Endothelial cell of umbilical vein (primary cell): ENCODE measurements at regions not wholly inside any gene's neighbourhood (a gene's known extent, or its start where the extent isn't known, plus 50 kb on each side); places are given as distances from the start of the nearest gene placed in this dataset.

Experiments used
- BruUV-seq: library from RNA; stranded (reverse); fragments of 400-500 nt; replicated peaks from 2 replicates; lab custom pipeline; 2021; lab: Mats Ljungman, UMichigan
- CTCF ChIA-PET: fragments of 300-600, 350-600 bp; sonication (Branson Sonifier 250); formaldehyde crosslinking; loops from one replicate; lab custom pipeline; 2021; ENCODE audit warnings: antibody characterized with exemption, inconsistent platforms; lab: Charles Lee
- POLR2A ChIA-PET: fragments of 300-600, 350-600 bp; sonication (Branson Sonifier 250); formaldehyde crosslinking; loops from one replicate; lab custom pipeline; 2021; ENCODE audit warnings: antibody characterized with exemption, inconsistent platforms; lab: Charles Lee
- DNase-seq: peaks from one replicate; pipeline ENCODE4 v3.0.0-alpha.2; 2011; ENCODE audit warnings: low read depth, low spot score
- FAIRE-seq: peaks from 2 replicates; lab custom pipeline; 2011; peaks lifted over from hg19 to GRCh38; lab: Jason Lieb, UNC
- H2AFZ ChIP-seq: 2 replicates; pipeline ENCODE4 v1.6.0; 2012; ENCODE audit warnings: low read depth, low read length, control low read depth, inconsistent platforms
- H3K27ac ChIP-seq: 2 replicates; pipeline ENCODE4 v1.5.1; 2011; ENCODE audit warnings: low read depth, mild to moderate bottlenecking, control low read depth, low read length, moderate library complexity; ENCODE audit not compliant: insufficient read depth
- H3K27me3 ChIP-seq, 2 experiments: 2 replicates each; pipeline versions ENCODE4 v1.6.0 to v1.6.1; 2011; ENCODE audit warnings: low read length in 2 of 2, mixed read lengths in 1 of 2; ENCODE audit not compliant: control insufficient read depth in 2 of 2, insufficient read depth in 2 of 2
- H3K36me3 ChIP-seq, 2 experiments: 2 replicates in 1 of 2; 3 replicates in 1 of 2; pipeline ENCODE4 v1.5.1; 2011; ENCODE audit warnings: low read length in 2 of 2, mild to moderate bottlenecking in 1 of 2, moderate library complexity in 1 of 2; ENCODE audit not compliant: control insufficient read depth in 2 of 2, insufficient read depth in 2 of 2; ENCODE audit errors: extremely low read depth in 1 of 2
- H3K4me1 ChIP-seq: 3 replicates; pipeline ENCODE4 v1.5.1; 2011; ENCODE audit warnings: mild to moderate bottlenecking, low read length; ENCODE audit not compliant: control insufficient read depth, insufficient read depth; ENCODE audit errors: extremely low read depth
- H3K4me2 ChIP-seq: 2 replicates; pipeline ENCODE4 v1.6.1; 2011; ENCODE audit warnings: low read length, control low read depth, mixed read lengths; ENCODE audit not compliant: insufficient read depth
- H3K4me3 ChIP-seq, 3 experiments: fragments of 200-600 bp in 1 of 3; sonication (generic), shearing (Covaris generic) in 1 of 3; replicated peaks in 1 of 3; 2 replicates each; pipeline ENCODE4 v1.5.1; 2011 to 2016; ENCODE audit warnings: control low read depth in 3 of 3, low read length in 3 of 3, mild to moderate bottlenecking in 2 of 3, inconsistent platforms in 1 of 3, low read depth in 1 of 3, moderate library complexity in 1 of 3; ENCODE audit not compliant: insufficient read depth in 1 of 3
- H3K79me2 ChIP-seq: 2 replicates; pipeline ENCODE4 v1.6.0; 2012; ENCODE audit warnings: low read length, inconsistent platforms; ENCODE audit not compliant: control insufficient read depth, insufficient read depth
- H3K9ac ChIP-seq: replicated peaks from 2 replicates; pipeline ENCODE3; 2011; ENCODE audit warnings: low read length, control low read depth; ENCODE audit not compliant: insufficient read depth; ENCODE audit errors: extremely low read depth
- H3K9me1 ChIP-seq: replicated peaks from 3 replicates; pipeline ENCODE4 v1.6.0; 2011; ENCODE audit warnings: mild to moderate bottlenecking, low read length; ENCODE audit not compliant: control insufficient read depth, insufficient read depth; ENCODE audit errors: extremely low read depth
- H3K9me3 ChIP-seq: replicated peaks from 2 replicates; pipeline ENCODE4 v1.5.1; 2012; ENCODE audit warnings: low read length, inconsistent platforms; ENCODE audit not compliant: control insufficient read depth, insufficient read depth
- H4K20me1 ChIP-seq: replicated peaks from 2 replicates; pipeline ENCODE3; 2011; ENCODE audit warnings: mild to moderate bottlenecking, low read length; ENCODE audit not compliant: control insufficient read depth, insufficient read depth; ENCODE audit errors: extremely low read depth
- CTCF ChIP-seq, 2 donors: IDR thresholded peaks; 1 replicate in 1 of 2; 2 replicates in 1 of 2; pipeline ENCODE4 v1.5.1; 2011; ENCODE audit warnings: low read length in 2 of 2, mild to moderate bottlenecking in 2 of 2, moderate library complexity in 2 of 2, control low read depth in 1 of 2, inconsistent platforms in 1 of 2, low read depth in 1 of 2; ENCODE audit not compliant: insufficient read depth in 1 of 2; ENCODE audit errors: extremely low read depth in 1 of 2
- EZH2 ChIP-seq: IDR thresholded peaks from 2 replicates; pipeline ENCODE4 v1.6.1; 2012; ENCODE audit warnings: borderline replicate concordance, low read depth, mild to moderate bottlenecking, moderate library complexity, low read length, inconsistent platforms; ENCODE audit not compliant: severe bottlenecking
- FOS ChIP-seq: IDR thresholded peaks from 2 replicates; pipeline ENCODE4 v1.6.1; 2011; ENCODE audit warnings: mild to moderate bottlenecking, low read length, moderate library complexity, borderline replicate concordance; ENCODE audit not compliant: insufficient read depth
- GATA2 ChIP-seq: IDR thresholded peaks from 2 replicates; pipeline ENCODE4 v1.7.0; 2011; ENCODE audit warnings: low read depth, mild to moderate bottlenecking, moderate library complexity, mixed read lengths, low read length; ENCODE audit not compliant: insufficient read length, insufficient read depth
- JUN ChIP-seq: IDR thresholded peaks from 2 replicates; pipeline ENCODE4 v1.6.1; 2011; ENCODE audit warnings: borderline replicate concordance, low read depth; ENCODE audit not compliant: insufficient read length, insufficient read depth
- MAX ChIP-seq: IDR thresholded peaks from 2 replicates; pipeline ENCODE4 v1.6.1; 2011; ENCODE audit not compliant: insufficient read depth, insufficient read length
- MYC ChIP-seq: IDR thresholded peaks from one replicate; pipeline ENCODE4 v1.6.1; 2011; ENCODE audit warnings: mild to moderate bottlenecking, low read depth, low read length
- POLR2A ChIP-seq: IDR thresholded peaks from 2 replicates; pipeline ENCODE4 v1.6.1; 2012; ENCODE audit warnings: low read depth, mild to moderate bottlenecking, control low read depth, low read length
- POLR2AphosphoS5 ChIP-seq: IDR thresholded peaks from 2 replicates; pipeline ENCODE4 v1.6.1; 2012; ENCODE audit warnings: low read depth, mild to moderate bottlenecking, control low read depth, low read length, moderate library complexity; ENCODE audit not compliant: insufficient read depth
- dilution Hi-C: fragments of 300-500 bp; cut with MboI; formaldehyde crosslinking; loops from one replicate; pipeline ENCODE4 v1.15.0; 2019; ENCODE audit warnings: low sequenced_read_pairs; ENCODE audit not compliant: extremely low pct_ligation_motif_present
- intact Hi-C: fragments of 100-400 bp; cut with micrococcal nuclease; formaldehyde crosslinking; loops from one replicate; pipeline ENCODE4 v1.10.0; 2022

- no peak for TF ChIP-seq GATA2
- TF ChIP-seq MYC = no peak
- TF ChIP-seq CTCF (IDR thresholded peaks at IDR 0.05; ENCODE audit: extremely low read depth in 1 of 2, insufficient read depth in 1 of 2, low read depth in 1 of 2, low read length in 2 of 2) = no peak
- TF ChIP-seq JUN = no peak
- TF ChIP-seq POLR2A = no peak
- TF ChIP-seq EZH2 = no peak
- TF ChIP-seq FOS = no peak
- TF ChIP-seq MAX = no peak
- no peak for TF ChIP-seq POLR2AphosphoS5
- no peaks in the 10 kb centered on the region for H3K27me3 ChIP-seq
- no peaks in the 10 kb centered on the region for H3K79me2 ChIP-seq
- FAIRE-seq (no peak), DNase-seq (no peak)
- H3K4me3 ChIP-seq = no peak overlapping the region
- no peak overlapping the region for H3K27ac ChIP-seq
- dilution Hi-C loops = no loop called here
- H3K4me2 ChIP-seq = no peak overlapping the region
- H3K36me3 ChIP-seq = no peaks in the 10 kb centered on the region
- intact Hi-C loops = no loop called here
- no TSS peak for BruUV-seq
- H3K9ac ChIP-seq = no peak overlapping the region
- CTCF ChIA-PET = no interaction called here
- H3K4me1 ChIP-seq = no peaks in the 10 kb centered on the region
- H2AFZ ChIP-seq = no peak overlapping the region
- POLR2A ChIA-PET = no interaction called here
- no peaks in the 10 kb centered on the region for H3K9me1 ChIP-seq
- no peaks in the 10 kb centered on the region for H4K20me1 ChIP-seq
- no peaks in the 10 kb centered on the region for H3K9me3 ChIP-seq
These were observed 221.8 kb upstream of the FAM83B start for GRCh38 chr6:54624779-54625178.
